NCI-H526 treated with DMSO at 0.1 percent for 48 hours (cell line): ENCODE measurements at regions not wholly inside any gene's neighbourhood (a gene's known extent, or its start where the extent isn't known, plus 50 kb on each side); places are given as distances from the start of the nearest gene placed in this dataset.
A peak's percentile ranks its signal among the peaks of the same experiment; 100 is the strongest.
"Not testable (repeated sequence)": the region's sequence is repeated elsewhere in the genome, so short reads cannot be mapped to it uniquely, and the experiment has no call there.

Experiments used
- DNase-seq: peaks from one replicate; lab custom pipeline; 2025; lab: John Stamatoyannopoulos, UW

DNA sequence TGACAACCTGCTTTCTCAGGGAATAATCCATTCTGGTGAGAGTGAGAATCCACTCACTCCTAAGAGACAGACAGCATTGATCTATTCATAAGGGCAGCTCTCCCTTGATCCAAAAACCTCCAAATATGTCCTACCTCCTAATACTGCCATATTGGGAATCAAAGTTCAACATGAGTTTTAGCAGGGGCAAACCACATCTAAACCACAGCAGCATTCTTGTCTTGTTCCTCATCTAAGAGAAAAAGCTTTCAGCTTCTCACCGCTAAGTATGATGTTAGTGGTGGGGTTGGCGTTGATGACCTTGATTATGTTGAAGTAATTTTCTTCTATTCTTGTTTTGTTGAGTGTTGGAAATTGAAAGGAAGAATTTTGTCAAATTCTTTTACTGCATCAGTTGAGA, 69.6 kb downstream of the SERTM2 start:
- DNase-seq = no peak

DNA sequence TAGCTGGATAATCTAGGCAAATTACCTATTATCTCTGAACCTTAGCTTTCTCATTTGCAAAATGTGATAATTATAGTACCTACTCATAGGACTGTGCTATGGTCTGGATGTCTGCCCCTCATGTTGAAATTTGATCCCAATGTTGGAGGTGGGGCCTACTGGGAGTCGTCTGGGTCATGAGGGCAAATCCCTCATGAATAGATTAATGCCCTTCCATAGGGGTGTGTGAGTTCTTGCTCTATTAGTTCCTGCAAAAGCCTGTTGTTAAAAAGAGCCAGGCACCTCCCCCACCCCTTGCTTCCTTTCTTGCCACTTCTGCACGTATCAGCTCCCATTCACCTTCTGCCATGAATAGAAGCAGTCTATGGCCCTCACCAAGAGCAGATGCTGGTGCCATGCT, 73.9 kb downstream of the SERTM2 start:
- DNase-seq = peak; percentile 71

DNA sequence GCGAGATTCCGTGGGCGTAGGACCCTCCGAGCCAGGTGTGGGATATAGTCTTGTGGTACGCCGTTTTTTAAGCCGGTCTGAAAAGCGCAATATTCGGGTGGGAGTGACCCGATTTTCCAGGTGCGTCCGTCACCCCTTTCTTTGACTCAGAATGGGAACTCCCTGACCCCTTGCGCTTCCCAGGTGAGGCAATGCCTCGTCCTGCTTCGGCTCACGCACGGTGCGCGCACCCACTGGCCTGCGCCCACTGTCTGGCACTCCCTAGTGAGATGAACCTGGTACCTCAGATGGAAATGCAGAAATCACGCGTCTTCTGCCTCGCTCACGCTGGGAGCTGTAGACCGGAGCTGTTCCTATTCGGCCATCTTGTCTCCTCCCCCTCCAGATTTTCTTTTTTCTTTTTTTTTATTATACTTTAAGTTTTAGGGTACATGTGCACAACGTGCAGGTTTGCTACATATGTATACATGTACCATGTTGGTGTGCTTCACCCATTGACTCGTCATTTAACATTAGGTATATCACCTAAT, 83.0 kb downstream of the SERTM2 start:
- DNase-seq = not testable (repeated sequence)

DNA sequence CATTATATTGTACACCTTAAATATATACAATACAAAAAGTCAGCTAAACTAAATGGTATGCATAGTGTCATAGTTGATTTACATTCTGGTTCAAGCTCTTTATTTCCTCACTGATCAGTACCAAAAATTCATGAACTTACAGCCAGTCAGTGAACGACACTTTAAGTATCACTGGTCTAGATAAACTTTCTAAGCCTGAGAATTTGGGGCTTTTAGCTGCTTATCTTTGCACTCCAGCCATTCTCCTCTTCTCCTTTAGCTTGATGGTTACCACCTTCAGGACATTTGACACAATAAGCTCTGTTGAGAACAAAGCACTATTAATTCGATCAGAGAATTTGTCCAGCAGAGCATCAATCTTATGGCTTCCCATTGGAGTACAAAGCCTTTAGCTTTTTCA, 83.0 kb upstream of the ALG13 start:
- DNase-seq = no peak

DNA sequence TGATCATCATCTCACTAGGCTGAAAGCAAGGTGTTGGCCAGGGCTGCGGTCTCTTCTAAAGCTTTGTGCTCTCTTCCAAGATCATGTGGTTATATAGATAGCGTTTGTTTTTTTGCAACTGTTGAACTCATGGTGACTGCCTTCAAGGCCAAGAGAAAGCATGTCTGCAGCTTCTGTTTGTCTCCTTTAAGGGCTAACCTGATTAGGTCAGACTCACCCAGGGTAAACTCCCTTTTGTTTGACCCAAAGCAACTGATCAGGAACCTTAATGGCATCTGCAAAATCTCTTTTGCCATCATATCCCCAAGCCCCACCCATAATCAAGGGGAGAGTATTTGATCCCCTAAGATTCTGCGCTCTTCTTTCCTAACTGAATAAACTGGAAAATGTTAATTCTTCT, 72.2 kb upstream of the ALG13 start:
- no peak for DNase-seq

DNA sequence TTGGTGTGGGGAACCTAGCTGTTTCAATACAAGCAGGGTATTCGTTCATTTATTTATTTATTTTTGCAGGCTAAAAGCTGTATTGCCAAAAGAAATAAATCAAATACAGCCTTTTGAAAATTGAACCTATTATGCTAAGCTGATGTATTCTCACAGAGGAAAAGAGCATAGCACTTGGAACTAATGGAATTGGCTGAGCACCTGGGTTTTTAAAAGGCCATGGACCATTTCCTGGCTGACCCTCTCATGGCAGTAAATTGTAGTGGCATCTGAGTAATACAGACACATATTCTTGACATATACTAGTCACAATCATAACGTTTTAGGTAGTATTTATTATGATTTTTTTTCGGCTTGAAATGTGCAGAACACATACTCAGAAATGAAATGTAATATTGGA, 71.8 kb upstream of the ALG13 start:
- no peak for DNase-seq

DNA sequence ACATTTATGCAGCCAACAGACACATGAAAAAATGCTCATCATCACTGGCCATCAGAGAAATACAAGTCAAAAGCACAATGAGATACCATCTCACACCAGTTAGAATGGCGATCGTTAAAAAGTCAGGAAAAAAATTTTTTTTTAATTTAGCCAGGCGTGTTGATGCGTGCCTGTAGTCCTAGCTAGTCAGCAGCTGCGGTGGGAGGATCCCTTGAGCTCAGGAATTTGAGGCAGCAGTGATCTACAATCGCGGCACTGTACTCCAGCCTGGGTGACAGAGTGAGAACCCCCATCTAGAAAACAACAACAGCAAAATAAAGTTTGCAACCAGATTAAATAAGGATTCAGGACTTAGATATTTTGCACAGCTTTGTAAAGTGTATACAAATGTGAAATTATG, 65.7 kb upstream of the ALG13 start:
- DNase-seq = no peak

DNA sequence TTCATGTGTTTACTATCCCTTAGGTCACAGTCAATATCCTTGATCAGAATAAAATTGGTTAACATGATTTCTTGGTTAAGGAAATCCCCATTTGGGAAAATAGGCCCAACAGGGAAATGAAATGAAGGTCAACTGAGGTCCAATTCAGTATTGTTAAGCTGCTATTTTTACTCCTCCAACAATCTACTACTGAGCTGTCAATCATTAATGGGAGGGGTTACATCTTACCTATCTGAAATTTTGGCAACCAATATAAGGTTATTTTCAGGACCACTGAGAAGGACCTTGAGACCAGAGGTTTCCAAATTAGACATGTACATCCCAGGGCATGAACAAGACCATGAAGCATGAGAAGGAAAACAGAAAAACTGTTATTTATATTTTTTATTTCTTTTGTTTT, 64.2 kb upstream of the ALG13 start:
- no peak for DNase-seq

DNA sequence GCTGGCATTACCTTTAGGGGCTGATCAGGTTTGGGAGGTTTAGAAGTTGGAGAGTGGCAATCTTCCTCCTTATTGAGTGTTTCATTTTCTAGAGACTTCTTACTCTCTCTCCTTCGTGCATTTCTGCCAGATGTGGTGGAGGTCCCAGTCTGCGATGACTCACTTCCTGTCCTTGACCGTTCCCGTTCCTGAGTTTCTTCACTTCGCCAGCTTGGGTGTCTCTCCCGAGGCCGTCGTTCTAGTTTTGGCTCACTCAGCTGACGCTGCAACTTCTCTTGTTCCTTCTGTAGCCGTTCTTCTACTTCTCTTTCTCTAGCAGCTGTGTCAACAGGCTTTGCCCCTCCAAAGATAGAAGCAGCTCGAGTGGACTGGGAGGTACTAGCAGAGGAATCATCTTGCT, 60.9 kb upstream of the ALG13 start:
- DNase-seq = not testable (repeated sequence)

DNA sequence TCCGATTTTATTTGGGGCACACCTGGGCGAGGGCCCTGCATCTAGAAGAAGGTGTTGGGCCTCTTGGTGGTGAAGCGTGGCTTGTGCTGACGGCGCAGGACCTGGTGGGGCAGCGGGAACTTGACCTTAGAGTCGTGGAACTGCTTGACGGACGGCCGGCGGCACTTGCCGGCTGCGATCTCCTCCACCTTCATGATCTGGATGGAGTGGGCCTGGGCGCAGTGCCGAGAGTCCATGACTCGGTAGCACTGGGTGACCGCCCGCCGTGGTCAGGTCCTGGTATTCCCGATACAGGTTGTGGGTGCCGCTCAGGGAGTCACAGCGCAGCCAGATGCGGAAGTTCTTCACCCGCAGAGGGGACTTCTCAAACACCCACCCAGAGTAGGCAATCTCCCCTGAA, 56.8 kb upstream of the ALG13 start:
- no peak for DNase-seq

DNA sequence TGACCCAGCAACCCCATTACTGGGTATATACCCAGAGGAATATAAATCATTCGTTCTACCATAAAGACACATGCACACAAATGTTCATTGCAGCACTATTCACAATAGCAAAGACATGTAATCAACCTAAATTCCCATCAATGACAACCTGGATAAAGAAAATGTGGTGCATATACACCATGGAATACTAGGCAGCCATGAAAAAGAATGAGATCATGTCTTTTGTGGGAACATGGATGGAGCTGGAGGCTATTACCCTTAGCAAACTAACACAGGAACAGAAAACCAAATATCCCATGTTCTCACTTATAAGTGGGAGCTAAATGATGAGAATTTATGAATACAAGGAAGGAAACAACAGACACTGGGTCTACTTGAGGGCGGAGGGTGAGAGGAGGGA, 53.7 kb upstream of the ALG13 start:
- not testable (repeated sequence) for DNase-seq
